Activated naive CD8-positive, alpha-beta T cell treated with anti-CD3 and anti-CD28 coated beads for 36 hours (primary cell): ENCODE measurements at regions not wholly inside any gene's neighbourhood (a gene's known extent, or its start where the extent isn't known, plus 50 kb on each side); places are given as distances from the start of the nearest gene placed in this dataset.

Source experiments
- DNase-seq: peaks from one replicate; pipeline ENCODE4 v3.0.0; 2021
- H3K27ac Mint-ChIP-seq: one replicate; pipeline ENCODE4 v1.8.0; 2022; ENCODE audit warnings: mild to moderate bottlenecking, moderate library complexity, mixed read lengths
- H3K27me3 Mint-ChIP-seq: one replicate; pipeline ENCODE4 v1.8.0; 2022; ENCODE audit warnings: mild to moderate bottlenecking, mixed read lengths
- H3K36me3 Mint-ChIP-seq: one replicate; pipeline ENCODE4 v1.8.0; 2021; ENCODE audit warnings: mild to moderate bottlenecking, mixed read lengths
- H3K4me1 Mint-ChIP-seq: one replicate; pipeline ENCODE4 v1.8.0; 2021; ENCODE audit warnings: mixed read lengths
- H3K4me3 Mint-ChIP-seq: one replicate; pipeline ENCODE4 v1.8.0; 2022; ENCODE audit warnings: mild to moderate bottlenecking, moderate library complexity, mixed read lengths
- H3K9me3 Mint-ChIP-seq: one replicate; pipeline ENCODE4 v1.8.0; 2022; ENCODE audit warnings: mixed read lengths

- Mint-ChIP-seq H3K9me3 (no peaks in the 10 kb centered on the region), H3K4me3 (no peak overlapping the region), H3K27me3 (no peaks in the 10 kb centered on the region), H3K27ac (no peak overlapping the region), H3K4me1 (peaks cover 3% of the 10 kb centered on the region), H3K36me3 (no peaks in the 10 kb centered on the region)
- no peak for DNase-seq
Observed at GRCh38 chr2:239523147-239523953, 122.5 kb upstream of the HDAC4 start.

GRCh38 chr2:239522740-239523119 is 121.9 kb upstream of the HDAC4 start:
- Mint-ChIP-seq H3K9me3 (no peaks in the 10 kb centered on the region), H3K4me1 (peaks cover 3% of the 10 kb centered on the region), H3K27me3 (no peaks in the 10 kb centered on the region), H3K36me3 (no peaks in the 10 kb centered on the region), H3K27ac (no peak overlapping the region), H3K4me3 (no peak overlapping the region)
- no peak for DNase-seq

- Mint-ChIP-seq H3K4me3 (no peak overlapping the region), H3K27me3 (no peaks in the 10 kb centered on the region), H3K36me3 (no peaks in the 10 kb centered on the region), H3K4me1 (peaks cover 3% of the 10 kb centered on the region), H3K9me3 (no peaks in the 10 kb centered on the region), H3K27ac (no peak overlapping the region)
- DNase-seq = no peak
Observed at GRCh38 chr2:239522002-239522739, 121.4 kb upstream of the HDAC4 start.

- H3K4me3 Mint-ChIP-seq = no peak overlapping the region
- H3K4me1 Mint-ChIP-seq = peaks cover 3% of the 10 kb centered on the region
- no peak overlapping the region for H3K27ac Mint-ChIP-seq
Observed at GRCh38 chr2:239521518-239521815, 120.6 kb upstream of the HDAC4 start.

GRCh38 chr2:239520811-239521517 is 120.1 kb upstream of the HDAC4 start:
- no peaks in the 10 kb centered on the region for H3K27me3 Mint-ChIP-seq
- H3K27ac Mint-ChIP-seq = no peak overlapping the region
- H3K9me3 Mint-ChIP-seq = no peaks in the 10 kb centered on the region
- no peak for DNase-seq
- no peak overlapping the region for H3K4me3 Mint-ChIP-seq
- peaks cover 3% of the 10 kb centered on the region for H3K4me1 Mint-ChIP-seq
- H3K36me3 Mint-ChIP-seq = no peaks in the 10 kb centered on the region

More at GRCh38 chr2:239521518-239521815, 120.6 kb upstream of the HDAC4 start:
- Mint-ChIP-seq H3K9me3 (no peaks in the 10 kb centered on the region), H3K36me3 (no peaks in the 10 kb centered on the region), H3K27me3 (no peaks in the 10 kb centered on the region)
- no peak for DNase-seq

- H3K4me3 Mint-ChIP-seq = no peak overlapping the region
- peaks cover 3% of the 10 kb centered on the region for H3K27me3 Mint-ChIP-seq
- no peaks in the 10 kb centered on the region for H3K9me3 Mint-ChIP-seq
- H3K27ac Mint-ChIP-seq = no peak overlapping the region
- peaks cover 3% of the 10 kb centered on the region for H3K4me1 Mint-ChIP-seq
- no peak for DNase-seq
- no peaks in the 10 kb centered on the region for H3K36me3 Mint-ChIP-seq
Observed at GRCh38 chr2:239519921-239520585, 119.2 kb upstream of the HDAC4 start.

GRCh38 chr2:239519089-239519920 is 118.5 kb upstream of the HDAC4 start:
- H3K27ac Mint-ChIP-seq = no peak overlapping the region
- no peak for DNase-seq
- peaks cover 3% of the 10 kb centered on the region for H3K27me3 Mint-ChIP-seq

GRCh38 chr2:239518286-239519088 is 117.7 kb upstream of the HDAC4 start:
- H3K4me1 Mint-ChIP-seq = no peaks in the 10 kb centered on the region
- no peak overlapping the region for H3K27ac Mint-ChIP-seq
- no peak overlapping the region for H3K4me3 Mint-ChIP-seq

More at GRCh38 chr2:239519089-239519920, 118.5 kb upstream of the HDAC4 start:
- no peak overlapping the region for H3K4me3 Mint-ChIP-seq
- no peaks in the 10 kb centered on the region for H3K9me3 Mint-ChIP-seq
- peaks cover 3% of the 10 kb centered on the region for H3K4me1 Mint-ChIP-seq
- H3K36me3 Mint-ChIP-seq = no peaks in the 10 kb centered on the region

GRCh38 chr2:239517686-239518085 is 116.9 kb upstream of the HDAC4 start:
- no peak for DNase-seq

More at GRCh38 chr2:239518286-239519088, 117.7 kb upstream of the HDAC4 start:
- Mint-ChIP-seq H3K36me3 (no peaks in the 10 kb centered on the region), H3K9me3 (no peaks in the 10 kb centered on the region), H3K27me3 (peaks cover 3% of the 10 kb centered on the region)
- DNase-seq = no peak

GRCh38 chr2:239516954-239517305 is 116.1 kb upstream of the HDAC4 start:
- no peak overlapping the region for H3K27ac Mint-ChIP-seq
- no peak overlapping the region for H3K4me3 Mint-ChIP-seq
- no peaks in the 10 kb centered on the region for H3K4me1 Mint-ChIP-seq
- no peaks in the 10 kb centered on the region for H3K36me3 Mint-ChIP-seq
- peaks cover 3% of the 10 kb centered on the region for H3K27me3 Mint-ChIP-seq
- no peak for DNase-seq
- H3K9me3 Mint-ChIP-seq = no peaks in the 10 kb centered on the region

More at GRCh38 chr2:239517686-239518085, 116.9 kb upstream of the HDAC4 start:
- Mint-ChIP-seq H3K27me3 (peaks cover 3% of the 10 kb centered on the region), H3K4me1 (no peaks in the 10 kb centered on the region), H3K27ac (no peak overlapping the region), H3K36me3 (no peaks in the 10 kb centered on the region), H3K9me3 (no peaks in the 10 kb centered on the region), H3K4me3 (no peak overlapping the region)

GRCh38 chr2:239516286-239516953 is 115.6 kb upstream of the HDAC4 start:
- Mint-ChIP-seq H3K4me1 (no peaks in the 10 kb centered on the region), H3K27ac (no peak overlapping the region), H3K4me3 (no peak overlapping the region)

GRCh38 chr2:239514754-239515530 is 114.1 kb upstream of the HDAC4 start:
- Mint-ChIP-seq H3K4me1 (no peaks in the 10 kb centered on the region), H3K36me3 (no peaks in the 10 kb centered on the region), H3K9me3 (no peaks in the 10 kb centered on the region), H3K27me3 (peaks cover 3% of the 10 kb centered on the region), H3K27ac (no peak overlapping the region), H3K4me3 (no peak overlapping the region)
- DNase-seq = no peak

More at GRCh38 chr2:239516286-239516953, 115.6 kb upstream of the HDAC4 start:
- H3K9me3 Mint-ChIP-seq = no peaks in the 10 kb centered on the region
- no peaks in the 10 kb centered on the region for H3K36me3 Mint-ChIP-seq
- no peak for DNase-seq
- peaks cover 3% of the 10 kb centered on the region for H3K27me3 Mint-ChIP-seq

GRCh38 chr2:239512054-239512453 is 111.2 kb upstream of the HDAC4 start:
- H3K36me3 Mint-ChIP-seq = no peaks in the 10 kb centered on the region
- H3K27ac Mint-ChIP-seq = no peak overlapping the region
- no peak overlapping the region for H3K4me3 Mint-ChIP-seq
- H3K27me3 Mint-ChIP-seq = peaks cover 3% of the 10 kb centered on the region
- peaks cover 2% of the 10 kb centered on the region for H3K4me1 Mint-ChIP-seq
- DNase-seq = no peak
- no peaks in the 10 kb centered on the region for H3K9me3 Mint-ChIP-seq
